ENCODE measurements at regions not wholly inside any gene's neighbourhood (a gene's known extent, or its start where the extent isn't known, plus 50 kb on each side); places are given as distances from the start of the nearest gene placed in this dataset.

DNA sequence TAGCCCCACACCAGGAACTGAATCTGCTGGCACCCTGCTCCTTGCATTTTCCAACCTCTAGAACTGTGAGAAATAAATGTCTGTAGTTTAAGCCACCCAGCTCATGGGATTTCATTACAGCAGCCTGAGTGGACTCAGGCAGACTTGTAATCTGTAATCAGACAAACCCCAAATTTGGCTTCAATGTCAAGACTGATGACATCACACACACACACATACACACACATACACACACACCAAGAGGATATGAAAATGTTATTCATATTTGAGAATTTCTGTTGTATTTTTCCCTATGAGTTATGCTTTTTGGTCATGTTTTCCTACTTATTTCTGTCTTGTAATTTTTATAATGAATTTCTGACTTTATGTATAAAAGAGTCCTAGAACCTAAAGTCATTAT lies 83.8 kb upstream of the GLI2 start:
- no peak for TF ChIP-seq TAF1 (IDR thresholded peaks at IDR 0.05; ENCODE audit: borderline replicate concordance, insufficient read depth, low read length)
- TF ChIP-seq, protein P1, sequence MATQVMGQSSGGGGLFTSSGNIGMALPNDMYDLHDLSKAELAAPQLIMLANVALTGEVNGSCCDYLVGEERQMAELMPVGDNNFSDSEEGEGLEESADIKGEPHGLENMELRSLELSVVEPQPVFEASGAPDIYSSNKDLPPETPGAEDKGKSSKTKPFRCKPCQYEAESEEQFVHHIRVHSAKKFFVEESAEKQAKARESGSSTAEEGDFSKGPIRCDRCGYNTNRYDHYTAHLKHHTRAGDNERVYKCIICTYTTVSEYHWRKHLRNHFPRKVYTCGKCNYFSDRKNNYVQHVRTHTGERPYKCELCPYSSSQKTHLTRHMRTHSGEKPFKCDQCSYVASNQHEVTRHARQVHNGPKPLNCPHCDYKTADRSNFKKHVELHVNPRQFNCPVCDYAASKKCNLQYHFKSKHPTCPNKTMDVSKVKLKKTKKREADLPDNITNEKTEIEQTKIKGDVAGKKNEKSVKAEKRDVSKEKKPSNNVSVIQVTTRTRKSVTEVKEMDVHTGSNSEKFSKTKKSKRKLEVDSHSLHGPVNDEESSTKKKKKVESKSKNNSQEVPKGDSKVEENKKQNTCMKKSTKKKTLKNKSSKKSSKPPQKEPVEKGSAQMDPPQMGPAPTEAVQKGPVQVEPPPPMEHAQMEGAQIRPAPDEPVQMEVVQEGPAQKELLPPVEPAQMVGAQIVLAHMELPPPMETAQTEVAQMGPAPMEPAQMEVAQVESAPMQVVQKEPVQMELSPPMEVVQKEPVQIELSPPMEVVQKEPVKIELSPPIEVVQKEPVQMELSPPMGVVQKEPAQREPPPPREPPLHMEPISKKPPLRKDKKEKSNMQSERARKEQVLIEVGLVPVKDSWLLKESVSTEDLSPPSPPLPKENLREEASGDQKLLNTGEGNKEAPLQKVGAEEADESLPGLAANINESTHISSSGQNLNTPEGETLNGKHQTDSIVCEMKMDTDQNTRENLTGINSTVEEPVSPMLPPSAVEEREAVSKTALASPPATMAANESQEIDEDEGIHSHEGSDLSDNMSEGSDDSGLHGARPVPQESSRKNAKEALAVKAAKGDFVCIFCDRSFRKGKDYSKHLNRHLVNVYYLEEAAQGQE (IDR thresholded peaks at IDR 0.05; ENCODE audit: insufficient read depth in 1 of 2, low read depth in 2 of 2, low read length in 2 of 2): no peak

Data from PFSK-1 (cell line).